Parathyroid adenoma (tissue), 2 donors: ENCODE measurements at regions not wholly inside any gene's neighbourhood (a gene's known extent, or its start where the extent isn't known, plus 50 kb on each side); places are given as distances from the start of the nearest gene placed in this dataset.

Experiments
- H2AFZ ChIP-seq: fragments of 300-600 bp; sonication (generic); one replicate; pipeline ENCODE4 v1.7.0; 2017; ENCODE audit warnings: antibody characterized with exemption, mild to moderate bottlenecking
- H3K27ac ChIP-seq: fragments of 300-600 bp; sonication (generic); one replicate; pipeline ENCODE4 v1.7.0; 2017
- H3K27me3 ChIP-seq: fragments of 300-600 bp; sonication (generic); one replicate; pipeline ENCODE4 v1.7.0; 2017; ENCODE audit warnings: low read length; ENCODE audit not compliant: control insufficient read depth, insufficient read depth
- H3K36me3 ChIP-seq: fragments of 300-600 bp; sonication (generic); one replicate; pipeline ENCODE4 v1.7.0; 2017; ENCODE audit warnings: low read length; ENCODE audit not compliant: control insufficient read depth, insufficient read depth
- H3K4me1 ChIP-seq: fragments of 300-600 bp; sonication (generic); one replicate; pipeline ENCODE4 v1.7.0; 2017; ENCODE audit warnings: control low read depth
- H3K4me2 ChIP-seq: fragments of 300-600 bp; sonication (generic); one replicate; pipeline ENCODE4 v1.7.0; 2017; ENCODE audit warnings: low read length
- H3K4me3 ChIP-seq: fragments of 300-600 bp; sonication (generic); one replicate; pipeline ENCODE4 v1.7.0; 2017; ENCODE audit warnings: low read depth, low read length
- H3K79me2 ChIP-seq: fragments of 300-600 bp; sonication (generic); one replicate; pipeline ENCODE4 v1.7.0; 2017; ENCODE audit warnings: control low read depth
- H3K9ac ChIP-seq: fragments of 300-600 bp; sonication (generic); one replicate; pipeline ENCODE4 v1.7.0; 2017; ENCODE audit warnings: mild to moderate bottlenecking
- H3K9me3 ChIP-seq: fragments of 300-600 bp; sonication (generic); one replicate; pipeline ENCODE4 v1.7.0; 2017; ENCODE audit warnings: low read length; ENCODE audit not compliant: control insufficient read depth
- CTCF ChIP-seq: fragments of 300-600 bp; sonication (generic); IDR thresholded peaks from one replicate; pipeline ENCODE4 v1.7.0; 2017; ENCODE audit warnings: antibody characterized with exemption, mild to moderate bottlenecking
- donor health status: primary hyperparathyroidism.

- H3K4me2 ChIP-seq: no peak overlapping the region
- H3K9ac ChIP-seq: no peak overlapping the region
- no peaks in the 10 kb centered on the region for H3K4me1 ChIP-seq
- no peak overlapping the region for H2AFZ ChIP-seq
- H3K4me3 ChIP-seq: no peak overlapping the region
- no peaks in the 10 kb centered on the region for H3K79me2 ChIP-seq
- TF ChIP-seq CTCF: no peak
- no peaks in the 10 kb centered on the region for H3K36me3 ChIP-seq
- H3K9me3 ChIP-seq: no peaks in the 10 kb centered on the region
- no peak overlapping the region for H3K27ac ChIP-seq
- no peaks in the 10 kb centered on the region for H3K27me3 ChIP-seq
These were observed 173.4 kb upstream of the RUNX1 start for GRCh38 chr21:35222541-35222941.

- no peaks in the 10 kb centered on the region for H3K9me3 ChIP-seq
- H3K27me3 ChIP-seq: no peaks in the 10 kb centered on the region
- H2AFZ ChIP-seq: no peak overlapping the region
- no peaks in the 10 kb centered on the region for H3K4me1 ChIP-seq
- H3K27ac ChIP-seq: no peak overlapping the region
- no peaks in the 10 kb centered on the region for H3K79me2 ChIP-seq
- H3K4me3 ChIP-seq: no peak overlapping the region
- H3K36me3 ChIP-seq: no peaks in the 10 kb centered on the region
- H3K4me2 ChIP-seq: no peak overlapping the region
- no peak for TF ChIP-seq CTCF
- no peak overlapping the region for H3K9ac ChIP-seq
These were observed 172.9 kb upstream of the RUNX1 start for GRCh38 chr21:35222021-35222420.

- Histone ChIP-seq H3K4me1 (no peaks in the 10 kb centered on the region), H3K36me3 (no peaks in the 10 kb centered on the region), H3K4me2 (no peak overlapping the region), H3K4me3 (no peak overlapping the region), H3K9ac (no peak overlapping the region), H3K79me2 (no peaks in the 10 kb centered on the region), H2AFZ (no peak overlapping the region), H3K9me3 (no peaks in the 10 kb centered on the region), H3K27me3 (no peaks in the 10 kb centered on the region), H3K27ac (no peak overlapping the region)
- no peak for TF ChIP-seq CTCF
These were observed 171.2 kb upstream of the RUNX1 start for GRCh38 chr21:35220301-35220700.

- no peak for TF ChIP-seq CTCF
- H3K27ac ChIP-seq: no peak overlapping the region
- H2AFZ ChIP-seq: no peak overlapping the region
- H3K9me3 ChIP-seq: no peaks in the 10 kb centered on the region
- H3K79me2 ChIP-seq: no peaks in the 10 kb centered on the region
- no peaks in the 10 kb centered on the region for H3K27me3 ChIP-seq
- no peaks in the 10 kb centered on the region for H3K4me1 ChIP-seq
- no peak overlapping the region for H3K4me3 ChIP-seq
- H3K4me2 ChIP-seq: no peak overlapping the region
- no peaks in the 10 kb centered on the region for H3K36me3 ChIP-seq
- no peak overlapping the region for H3K9ac ChIP-seq
These were observed 170.6 kb upstream of the RUNX1 start for GRCh38 chr21:35219719-35220118.

- H3K4me1 ChIP-seq: no peaks in the 10 kb centered on the region
- no peak overlapping the region for H3K4me3 ChIP-seq
- H2AFZ ChIP-seq: no peak overlapping the region
- no peak overlapping the region for H3K9ac ChIP-seq
- no peak overlapping the region for H3K4me2 ChIP-seq
- no peaks in the 10 kb centered on the region for H3K36me3 ChIP-seq
- no peaks in the 10 kb centered on the region for H3K27me3 ChIP-seq
- no peaks in the 10 kb centered on the region for H3K79me2 ChIP-seq
- H3K27ac ChIP-seq: no peak overlapping the region
- no peaks in the 10 kb centered on the region for H3K9me3 ChIP-seq
- no peak for TF ChIP-seq CTCF
These were observed 170.2 kb upstream of the RUNX1 start for GRCh38 chr21:35219291-35219690.
